PC-3 (cell line): ENCODE measurements at regions not wholly inside any gene's neighbourhood (a gene's known extent, or its start where the extent isn't known, plus 50 kb on each side); places are given as distances from the start of the nearest gene placed in this dataset.

Experiments used
- EZH2 ChIP-seq: fragments of 300-600 bp; sonication (generic); IDR thresholded peaks from one replicate; pipeline ENCODE4 v1.6.1; 2017; ENCODE audit warnings: antibody characterized with exemption, mild to moderate bottlenecking, low read length; ENCODE audit not compliant: unreplicated experiment
- EZH2phosphoT487 ChIP-seq: fragments of 300-600 bp; sonication (generic); IDR thresholded peaks from 2 replicates; pipeline ENCODE4 v1.6.1; 2018; ENCODE audit warnings: mild to moderate bottlenecking, antibody characterized with exemption, low read length, borderline replicate concordance
- TF ChIP-seq, protein P1 (sequence below): fragments of 300-600 bp; sonication (generic); conservative IDR thresholded peaks from 2 replicates; pipeline ENCODE4 v1.5.1; 2017; ENCODE audit warnings: antibody characterized with exemption, low read depth, mild to moderate bottlenecking, low read length

DNA sequence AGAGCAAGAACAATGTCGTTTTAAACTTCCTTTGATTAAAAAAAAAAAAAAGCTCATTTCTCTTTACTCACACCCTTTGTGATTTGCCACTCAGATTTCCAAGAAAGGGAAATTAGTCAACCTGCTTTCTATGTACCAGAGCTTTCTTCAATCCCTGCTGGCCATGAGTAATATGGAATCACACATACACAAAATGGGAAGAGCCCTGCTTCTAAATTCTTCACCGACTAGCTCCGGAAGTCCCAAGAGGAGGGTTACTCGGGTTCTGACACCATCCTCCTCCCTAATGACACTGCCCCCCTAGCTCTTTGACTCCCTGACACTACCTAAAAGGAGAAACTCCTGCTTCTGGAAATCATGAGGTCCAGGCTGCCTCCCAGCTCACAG lies 81.8 kb upstream of the SFMBT2 start:
- TF ChIP-seq, protein P1, sequence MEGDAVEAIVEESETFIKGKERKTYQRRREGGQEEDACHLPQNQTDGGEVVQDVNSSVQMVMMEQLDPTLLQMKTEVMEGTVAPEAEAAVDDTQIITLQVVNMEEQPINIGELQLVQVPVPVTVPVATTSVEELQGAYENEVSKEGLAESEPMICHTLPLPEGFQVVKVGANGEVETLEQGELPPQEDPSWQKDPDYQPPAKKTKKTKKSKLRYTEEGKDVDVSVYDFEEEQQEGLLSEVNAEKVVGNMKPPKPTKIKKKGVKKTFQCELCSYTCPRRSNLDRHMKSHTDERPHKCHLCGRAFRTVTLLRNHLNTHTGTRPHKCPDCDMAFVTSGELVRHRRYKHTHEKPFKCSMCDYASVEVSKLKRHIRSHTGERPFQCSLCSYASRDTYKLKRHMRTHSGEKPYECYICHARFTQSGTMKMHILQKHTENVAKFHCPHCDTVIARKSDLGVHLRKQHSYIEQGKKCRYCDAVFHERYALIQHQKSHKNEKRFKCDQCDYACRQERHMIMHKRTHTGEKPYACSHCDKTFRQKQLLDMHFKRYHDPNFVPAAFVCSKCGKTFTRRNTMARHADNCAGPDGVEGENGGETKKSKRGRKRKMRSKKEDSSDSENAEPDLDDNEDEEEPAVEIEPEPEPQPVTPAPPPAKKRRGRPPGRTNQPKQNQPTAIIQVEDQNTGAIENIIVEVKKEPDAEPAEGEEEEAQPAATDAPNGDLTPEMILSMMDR = no peak
- TF ChIP-seq EZH2 (no peak), EZH2phosphoT487 (no peak)
